OCI-LY1 (cell line): ENCODE measurements at regions not wholly inside any gene's neighbourhood (a gene's known extent, or its start where the extent isn't known, plus 50 kb on each side); places are given as distances from the start of the nearest gene placed in this dataset.

Experiments used
- H2AFZ ChIP-seq: fragments of 200-600 bp; sonication (generic), shearing (Covaris generic); 2 replicates; pipeline ENCODE4 v1.6.0; 2014; ENCODE audit warnings: antibody characterized with exemption, mild to moderate bottlenecking, low read length
- H3F3A ChIP-seq: fragments of 200-600 bp; sonication (generic), shearing (Covaris generic); 2 replicates; pipeline ENCODE4 v1.6.0; 2014; ENCODE audit warnings: mild to moderate bottlenecking, antibody characterized with exemption, low read length, moderate library complexity; ENCODE audit not compliant: insufficient read depth
- H3K27ac ChIP-seq: fragments of 200-600 bp; sonication (generic); 2 replicates; pipeline ENCODE4 v1.5.1; 2014; ENCODE audit warnings: low read length, mixed run types, mild to moderate bottlenecking, low read depth; ENCODE audit not compliant: poor library complexity, severe bottlenecking
- H3K27me3 ChIP-seq: fragments of 200-600 bp; sonication (generic); 2 replicates; pipeline ENCODE4 v1.6.0; 2014; ENCODE audit warnings: antibody characterized with exemption, mild to moderate bottlenecking, low read length, moderate library complexity; ENCODE audit not compliant: insufficient read depth
- H3K36me3 ChIP-seq: fragments of 200-600 bp; sonication (generic); 2 replicates; pipeline ENCODE4 v1.6.1; 2014; ENCODE audit warnings: mild to moderate bottlenecking, antibody characterized with exemption, low read length, moderate library complexity, mixed read lengths; ENCODE audit not compliant: insufficient read depth
- H3K4me1 ChIP-seq: fragments of 200-600 bp; sonication (generic); 2 replicates; pipeline ENCODE4 v1.5.1; 2014; ENCODE audit warnings: mild to moderate bottlenecking, low read length, moderate library complexity; ENCODE audit not compliant: insufficient read depth, severe bottlenecking
- H3K4me2 ChIP-seq: fragments of 200-600 bp; sonication (generic), shearing (Covaris generic); 2 replicates; pipeline ENCODE4 v1.6.1; 2014; ENCODE audit warnings: low read length
- H3K4me3 ChIP-seq: fragments of 200-600 bp; sonication (generic); 2 replicates; pipeline ENCODE4 v1.5.1; 2014; ENCODE audit warnings: low read length, low read depth, mild to moderate bottlenecking, mixed read lengths; ENCODE audit not compliant: poor library complexity, severe bottlenecking
- H3K79me2 ChIP-seq: fragments of 200-600 bp; shearing (Covaris generic); 2 replicates; pipeline ENCODE4 v1.6.1; 2016; ENCODE audit warnings: mixed run types, low read length, mixed read lengths; ENCODE audit not compliant: insufficient read depth
- H3K9ac ChIP-seq: fragments of 200-600 bp; sonication (generic), shearing (Covaris generic); 2 replicates; pipeline ENCODE4 v1.6.1; 2014; ENCODE audit warnings: mild to moderate bottlenecking, low read length, mixed read lengths
- H3K9me2 ChIP-seq: fragments of 200-600 bp; sonication (generic), shearing (Covaris generic); 2 replicates; pipeline ENCODE4 v1.6.1; 2014; ENCODE audit warnings: low read depth, mild to moderate bottlenecking, low read length, mixed read lengths
- H3K9me3 ChIP-seq: fragments of 200-600 bp; shearing (Covaris generic); 2 replicates; pipeline ENCODE4 v1.6.1; 2014; ENCODE audit warnings: low read length, mixed read lengths
- H4K20me1 ChIP-seq: fragments of 200-600 bp; sonication (generic), shearing (Covaris generic); 2 replicates; pipeline ENCODE4 v1.6.0; 2016; ENCODE audit warnings: mild to moderate bottlenecking, low read length; ENCODE audit not compliant: insufficient read depth
- EZH2 ChIP-seq: fragments of 200-600 bp; sonication (generic), shearing (Covaris generic); IDR thresholded peaks from 2 replicates; pipeline ENCODE4 v1.8.0; 2017; ENCODE audit warnings: borderline replicate concordance, mixed run types, mild to moderate bottlenecking, antibody characterized with exemption, low read length, moderate library complexity, mixed read lengths
- TF ChIP-seq, protein P1 (sequence below): fragments of 200-600 bp; sonication (generic), shearing (Covaris generic); IDR thresholded peaks from 2 replicates; pipeline ENCODE4 v1.5.1; 2017; ENCODE audit warnings: mild to moderate bottlenecking, antibody characterized with exemption, low read length, moderate library complexity, mixed read lengths

DNA sequence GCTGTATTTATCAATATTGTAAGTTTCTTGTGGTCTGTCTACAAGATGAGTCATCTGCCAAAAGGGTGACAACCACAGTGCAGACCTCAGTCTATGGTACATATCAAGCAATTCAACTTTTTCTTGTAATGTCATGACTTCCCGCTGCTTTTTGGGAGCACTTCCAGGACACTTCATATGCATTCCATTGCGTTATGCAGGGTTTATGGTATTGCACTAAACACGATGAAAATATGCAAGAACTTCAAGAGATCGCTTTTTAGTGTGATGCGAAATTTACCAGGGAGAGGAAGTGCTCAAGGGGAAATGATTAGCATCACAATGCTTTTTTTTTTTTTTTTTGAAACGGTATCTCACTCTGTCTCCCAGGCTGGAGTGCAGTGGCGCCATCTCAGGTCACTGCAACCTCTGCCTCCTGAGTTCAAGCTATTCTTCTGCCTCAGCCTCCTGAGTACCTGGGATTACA is 166.5 kb downstream of the TFAP2A start:
- Histone ChIP-seq H3K4me1 (no peaks in the 10 kb centered on the region), H3F3A (no peaks in the 10 kb centered on the region), H3K9ac (no peak overlapping the region), H3K27ac (no peak overlapping the region), H3K79me2 (no peaks in the 10 kb centered on the region), H3K27me3 (no peaks in the 10 kb centered on the region; the same call in 1 of the 2 replicates), H3K9me3 (no peaks in the 10 kb centered on the region), H3K36me3 (no peaks in the 10 kb centered on the region), H2AFZ (no peak overlapping the region), H4K20me1 (no peaks in the 10 kb centered on the region), H3K4me3 (no peak overlapping the region), H3K4me2 (no peak overlapping the region), H3K9me2 (no peaks in the 10 kb centered on the region)
- no peak for TF ChIP-seq EZH2
- TF ChIP-seq, protein P1, sequence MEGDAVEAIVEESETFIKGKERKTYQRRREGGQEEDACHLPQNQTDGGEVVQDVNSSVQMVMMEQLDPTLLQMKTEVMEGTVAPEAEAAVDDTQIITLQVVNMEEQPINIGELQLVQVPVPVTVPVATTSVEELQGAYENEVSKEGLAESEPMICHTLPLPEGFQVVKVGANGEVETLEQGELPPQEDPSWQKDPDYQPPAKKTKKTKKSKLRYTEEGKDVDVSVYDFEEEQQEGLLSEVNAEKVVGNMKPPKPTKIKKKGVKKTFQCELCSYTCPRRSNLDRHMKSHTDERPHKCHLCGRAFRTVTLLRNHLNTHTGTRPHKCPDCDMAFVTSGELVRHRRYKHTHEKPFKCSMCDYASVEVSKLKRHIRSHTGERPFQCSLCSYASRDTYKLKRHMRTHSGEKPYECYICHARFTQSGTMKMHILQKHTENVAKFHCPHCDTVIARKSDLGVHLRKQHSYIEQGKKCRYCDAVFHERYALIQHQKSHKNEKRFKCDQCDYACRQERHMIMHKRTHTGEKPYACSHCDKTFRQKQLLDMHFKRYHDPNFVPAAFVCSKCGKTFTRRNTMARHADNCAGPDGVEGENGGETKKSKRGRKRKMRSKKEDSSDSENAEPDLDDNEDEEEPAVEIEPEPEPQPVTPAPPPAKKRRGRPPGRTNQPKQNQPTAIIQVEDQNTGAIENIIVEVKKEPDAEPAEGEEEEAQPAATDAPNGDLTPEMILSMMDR = no peak

DNA sequence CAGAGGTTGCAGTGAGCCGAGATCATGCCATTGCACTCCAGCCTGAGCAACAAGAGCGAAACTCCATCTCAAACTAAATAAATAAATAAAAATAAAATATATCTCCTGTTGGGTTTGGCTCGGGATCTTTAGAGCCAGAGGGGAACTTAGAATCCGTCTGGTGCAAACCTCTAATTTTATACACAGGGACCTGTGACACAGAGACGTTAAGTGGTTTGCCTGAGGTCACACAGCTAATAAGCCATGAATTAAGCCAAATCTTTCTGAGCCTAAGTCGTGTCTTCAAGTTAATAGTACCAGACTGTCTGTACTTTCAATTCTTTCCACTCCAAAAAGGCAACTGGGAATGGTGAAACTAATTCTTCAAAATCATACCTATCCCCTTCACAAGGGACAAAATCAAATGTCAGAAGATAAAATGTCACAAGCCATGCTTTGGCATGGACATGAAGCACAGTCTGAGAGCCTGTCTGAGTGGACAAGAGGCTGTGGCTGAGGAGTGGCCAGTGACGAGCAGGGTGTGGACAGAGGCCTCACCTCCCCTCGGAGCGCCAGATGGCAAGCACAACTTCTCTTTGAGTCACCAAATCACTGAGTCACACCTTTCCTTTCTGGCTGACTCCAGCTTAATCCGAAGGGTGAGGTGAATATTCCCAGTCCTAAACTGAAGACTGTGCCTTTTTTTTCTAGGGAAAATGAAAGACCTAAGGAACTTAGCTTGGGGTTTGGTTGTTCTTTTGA is 177.4 kb downstream of the TFAP2A start:
- TF ChIP-seq, protein P1 = no peak
- no peak for TF ChIP-seq EZH2
- Histone ChIP-seq H3K27me3 (no peaks in the 10 kb centered on the region), H3K4me3 (no peak overlapping the region), H3K9ac (no peak overlapping the region), H3K9me2 (no peaks in the 10 kb centered on the region), H3K27ac (no peak overlapping the region), H3K79me2 (no peaks in the 10 kb centered on the region), H3K36me3 (no peaks in the 10 kb centered on the region), H2AFZ (no peak overlapping the region), H3F3A (no peaks in the 10 kb centered on the region), H3K4me2 (no peak overlapping the region), H4K20me1 (no peaks in the 10 kb centered on the region), H3K9me3 (no peaks in the 10 kb centered on the region), H3K4me1 (no peaks in the 10 kb centered on the region)

DNA sequence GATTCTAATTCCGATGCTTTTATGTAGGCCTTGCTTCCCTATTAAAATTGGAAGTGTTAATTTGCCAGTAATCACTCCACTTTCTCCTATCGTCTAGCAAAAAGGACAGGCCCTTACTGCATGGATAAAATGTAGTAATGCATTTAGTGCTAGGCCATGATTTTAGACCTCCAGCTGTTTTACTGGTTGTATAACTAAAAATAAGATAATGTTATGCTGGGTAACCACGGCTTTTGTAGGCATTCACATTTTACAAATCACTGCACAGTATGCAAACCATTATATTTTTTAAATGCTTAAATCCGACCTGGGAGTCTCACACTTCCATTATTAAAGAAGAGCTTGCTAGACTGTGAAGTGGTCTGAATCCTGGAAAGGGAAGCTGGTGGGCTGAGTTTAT is 179.5 kb downstream of the TFAP2A start:
- H3K4me1 ChIP-seq = no peaks in the 10 kb centered on the region
- no peaks in the 10 kb centered on the region for H3F3A ChIP-seq
- no peaks in the 10 kb centered on the region for H3K36me3 ChIP-seq
- H3K79me2 ChIP-seq = no peaks in the 10 kb centered on the region
- H3K27ac ChIP-seq = no peak overlapping the region
- H4K20me1 ChIP-seq = no peaks in the 10 kb centered on the region
- no peak overlapping the region for H3K4me3 ChIP-seq
- no peaks in the 10 kb centered on the region for H3K9me2 ChIP-seq
- TF ChIP-seq, protein P1 = no peak
- TF ChIP-seq EZH2 = no peak
- no peaks in the 10 kb centered on the region for H3K27me3 ChIP-seq
- no peak overlapping the region for H3K9ac ChIP-seq
- no peak overlapping the region for H2AFZ ChIP-seq
- H3K4me2 ChIP-seq = no peak overlapping the region
- no peaks in the 10 kb centered on the region for H3K9me3 ChIP-seq
